Glutamatergic neuron (in vitro differentiated cells): ENCODE measurements at regions not wholly inside any gene's neighbourhood (a gene's known extent, or its start where the extent isn't known, plus 50 kb on each side); places are given as distances from the start of the nearest gene placed in this dataset.
A peak's percentile ranks its signal among the peaks of the same experiment; 100 is the strongest.

Experiments used
- DNase-seq: peaks from one replicate; pipeline ENCODE4 v3.0.0; 2022
- H3K27ac Mint-ChIP-seq: one replicate; pipeline ENCODE4 v1.8.0; 2020; ENCODE audit warnings: mild to moderate bottlenecking, mixed read lengths, inconsistent platforms; ENCODE audit not compliant: unreplicated experiment
- H3K27me3 Mint-ChIP-seq: one replicate; pipeline ENCODE4 v1.8.0; 2020; ENCODE audit warnings: mild to moderate bottlenecking, moderate library complexity, mixed read lengths, inconsistent platforms; ENCODE audit not compliant: unreplicated experiment
- H3K36me3 Mint-ChIP-seq: one replicate; pipeline ENCODE4 v1.8.0; 2020; ENCODE audit warnings: mild to moderate bottlenecking, mixed read lengths, inconsistent platforms; ENCODE audit not compliant: unreplicated experiment
- H3K4me1 Mint-ChIP-seq: one replicate; pipeline ENCODE4 v1.8.0; 2020; ENCODE audit warnings: mild to moderate bottlenecking, low read depth, mixed read lengths, inconsistent platforms; ENCODE audit not compliant: unreplicated experiment
- H3K4me3 Mint-ChIP-seq: one replicate; pipeline ENCODE4 v1.8.0; 2020; ENCODE audit warnings: mild to moderate bottlenecking, mixed read lengths, inconsistent platforms; ENCODE audit not compliant: unreplicated experiment
- H3K9me3 Mint-ChIP-seq: one replicate; pipeline ENCODE4 v1.8.0; 2020; ENCODE audit warnings: mild to moderate bottlenecking, moderate library complexity, mixed read lengths, inconsistent platforms; ENCODE audit not compliant: unreplicated experiment
- CTCF ChIP-seq: fragments of 200-600 bp; sonication (generic); IDR thresholded peaks from one replicate; pipeline ENCODE4 v1.5.0; 2021; ENCODE audit not compliant: partially characterized antibody, unreplicated experiment

- no peak for TF ChIP-seq CTCF
- Mint-ChIP-seq H3K9me3 (peaks cover 1% of the 10 kb centered on the region), H3K27me3 (peaks cover 2% of the 10 kb centered on the region), H3K4me1 (peaks cover 3% of the 10 kb centered on the region), H3K4me3 (no peak overlapping the region), H3K27ac (no peak overlapping the region), H3K36me3 (no peaks in the 10 kb centered on the region)
- no peak for DNase-seq
These were observed 139.8 kb upstream of the COL5A1 start for GRCh38 chr9:134501761-134502265.

GRCh38 chr9:134502266-134502791, 139.3 kb upstream of the COL5A1 start:
- Mint-ChIP-seq H3K9me3 (peaks cover 1% of the 10 kb centered on the region), H3K27me3 (no peaks in the 10 kb centered on the region)

GRCh38 chr9:134502809-134503211, 138.8 kb upstream of the COL5A1 start:
- TF ChIP-seq CTCF = no peak
- Mint-ChIP-seq H3K27me3 (no peaks in the 10 kb centered on the region), H3K4me1 (no peaks in the 10 kb centered on the region), H3K4me3 (no peak overlapping the region), H3K36me3 (no peaks in the 10 kb centered on the region), H3K9me3 (peaks cover 1% of the 10 kb centered on the region), H3K27ac (no peak overlapping the region)
- peak; percentile 39 for DNase-seq

More at GRCh38 chr9:134502266-134502791, 139.3 kb upstream of the COL5A1 start:
- H3K4me1 Mint-ChIP-seq = no peaks in the 10 kb centered on the region
- H3K36me3 Mint-ChIP-seq = no peaks in the 10 kb centered on the region
- H3K27ac Mint-ChIP-seq = no peak overlapping the region
- no peak for DNase-seq
- no peak for TF ChIP-seq CTCF
- H3K4me3 Mint-ChIP-seq = no peak overlapping the region

DNA sequence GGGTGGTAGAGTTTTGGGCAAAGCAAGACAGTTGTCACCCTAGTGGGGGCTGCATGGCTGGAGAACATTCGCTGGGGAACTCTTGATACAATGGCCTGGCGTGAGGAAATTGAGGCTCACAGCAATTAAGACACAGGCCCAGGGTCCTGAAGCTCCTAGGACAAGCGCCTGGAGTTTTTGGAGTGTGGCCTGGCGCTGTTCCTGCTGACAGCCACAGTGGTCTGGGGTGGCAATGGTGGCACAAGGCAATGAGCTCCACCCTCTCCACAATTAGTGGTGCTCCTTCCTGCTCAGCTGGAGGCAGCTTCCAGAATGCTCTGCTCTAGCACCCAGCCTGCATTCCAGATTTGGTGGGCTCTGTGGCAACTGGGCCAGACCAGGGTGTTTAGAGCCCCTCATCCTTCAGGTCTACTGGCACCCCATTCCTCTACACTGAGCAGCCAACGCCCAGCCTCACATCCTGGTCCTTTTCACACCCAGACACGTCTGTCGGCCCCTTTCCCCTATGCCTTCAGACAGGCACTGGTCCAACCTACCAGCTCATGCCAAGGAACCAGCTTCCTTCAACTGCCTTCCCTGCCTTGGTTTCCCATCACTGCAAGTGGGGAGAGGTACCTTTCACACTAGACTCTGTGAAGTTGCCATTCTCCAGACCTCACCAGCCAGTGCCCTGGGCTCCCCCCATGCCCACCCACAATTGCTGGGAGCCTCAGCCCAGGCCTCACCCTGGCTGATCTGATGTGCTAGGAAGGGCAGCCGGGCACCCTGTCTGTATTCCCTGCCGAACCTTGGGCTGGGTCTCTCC, 138.1 kb upstream of the COL5A1 start:
- H3K4me1 Mint-ChIP-seq = no peaks in the 10 kb centered on the region
- DNase-seq = no peak
- no peak overlapping the region for H3K4me3 Mint-ChIP-seq
- H3K27ac Mint-ChIP-seq = no peak overlapping the region
- no peaks in the 10 kb centered on the region for H3K27me3 Mint-ChIP-seq
- H3K36me3 Mint-ChIP-seq = no peaks in the 10 kb centered on the region
- TF ChIP-seq CTCF = no peak
- H3K9me3 Mint-ChIP-seq = peaks cover 1% of the 10 kb centered on the region

GRCh38 chr9:134504106-134504385, 137.6 kb upstream of the COL5A1 start:
- Mint-ChIP-seq H3K4me3 (no peak overlapping the region), H3K27ac (no peak overlapping the region), H3K4me1 (no peaks in the 10 kb centered on the region), H3K36me3 (no peaks in the 10 kb centered on the region), H3K27me3 (no peaks in the 10 kb centered on the region), H3K9me3 (peaks cover 1% of the 10 kb centered on the region)
- no peak for TF ChIP-seq CTCF
- no peak for DNase-seq
